VCaP (cell line): ENCODE measurements at regions not wholly inside any gene's neighbourhood (a gene's known extent, or its start where the extent isn't known, plus 50 kb on each side); places are given as distances from the start of the nearest gene placed in this dataset.

ENCODE experiments used
- H3K27ac ChIP-seq: fragments of 450-650 bp; 2 replicates; pipeline ENCODE4 v1.5.1; 2017
- TF ChIP-seq, protein P1 (sequence below): fragments of 450-650 bp; conservative IDR thresholded peaks from 2 replicates; pipeline ENCODE4 v1.5.1; 2017; ENCODE audit warnings: mild to moderate bottlenecking, moderate library complexity

DNA sequence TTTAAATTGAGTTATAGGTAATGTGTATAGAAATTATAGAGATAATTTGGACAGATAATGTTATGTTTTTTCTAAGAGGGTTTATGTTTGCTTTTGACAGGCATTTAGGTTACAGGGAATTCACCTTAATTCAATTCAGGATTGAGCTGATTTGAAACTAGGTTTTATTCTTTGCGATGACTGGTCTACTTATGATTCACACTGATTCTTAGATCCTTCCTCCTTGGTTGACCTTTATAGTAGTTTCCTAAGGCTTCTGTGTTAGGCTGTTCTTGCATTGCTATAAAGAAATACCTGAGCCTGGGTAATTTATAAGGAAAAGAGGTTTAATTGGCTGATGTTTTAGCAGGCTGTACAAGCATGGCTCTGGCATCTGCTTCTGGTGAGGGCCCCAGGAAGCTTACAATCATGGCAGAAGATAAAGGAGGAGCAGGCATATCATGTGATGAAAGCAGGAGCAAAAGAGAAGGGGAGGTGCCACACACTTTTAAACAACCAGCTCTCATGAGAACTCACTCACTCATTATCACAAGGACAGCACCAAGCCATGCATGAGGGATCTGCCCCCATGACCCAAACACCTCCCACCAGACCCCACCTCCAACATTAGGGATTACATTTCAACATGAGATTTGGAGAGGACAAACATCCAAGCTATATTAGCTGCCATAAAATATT lies 155.0 kb upstream of the SFRP2 start:
- no peak overlapping the region for H3K27ac ChIP-seq
- TF ChIP-seq, protein P1, sequence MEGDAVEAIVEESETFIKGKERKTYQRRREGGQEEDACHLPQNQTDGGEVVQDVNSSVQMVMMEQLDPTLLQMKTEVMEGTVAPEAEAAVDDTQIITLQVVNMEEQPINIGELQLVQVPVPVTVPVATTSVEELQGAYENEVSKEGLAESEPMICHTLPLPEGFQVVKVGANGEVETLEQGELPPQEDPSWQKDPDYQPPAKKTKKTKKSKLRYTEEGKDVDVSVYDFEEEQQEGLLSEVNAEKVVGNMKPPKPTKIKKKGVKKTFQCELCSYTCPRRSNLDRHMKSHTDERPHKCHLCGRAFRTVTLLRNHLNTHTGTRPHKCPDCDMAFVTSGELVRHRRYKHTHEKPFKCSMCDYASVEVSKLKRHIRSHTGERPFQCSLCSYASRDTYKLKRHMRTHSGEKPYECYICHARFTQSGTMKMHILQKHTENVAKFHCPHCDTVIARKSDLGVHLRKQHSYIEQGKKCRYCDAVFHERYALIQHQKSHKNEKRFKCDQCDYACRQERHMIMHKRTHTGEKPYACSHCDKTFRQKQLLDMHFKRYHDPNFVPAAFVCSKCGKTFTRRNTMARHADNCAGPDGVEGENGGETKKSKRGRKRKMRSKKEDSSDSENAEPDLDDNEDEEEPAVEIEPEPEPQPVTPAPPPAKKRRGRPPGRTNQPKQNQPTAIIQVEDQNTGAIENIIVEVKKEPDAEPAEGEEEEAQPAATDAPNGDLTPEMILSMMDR: no peak

- H3K27ac ChIP-seq: no peak overlapping the region
- TF ChIP-seq, protein P1: no peak
These were observed 152.0 kb upstream of the SFRP2 start for GRCh38 chr4:153940916-153941315.

DNA sequence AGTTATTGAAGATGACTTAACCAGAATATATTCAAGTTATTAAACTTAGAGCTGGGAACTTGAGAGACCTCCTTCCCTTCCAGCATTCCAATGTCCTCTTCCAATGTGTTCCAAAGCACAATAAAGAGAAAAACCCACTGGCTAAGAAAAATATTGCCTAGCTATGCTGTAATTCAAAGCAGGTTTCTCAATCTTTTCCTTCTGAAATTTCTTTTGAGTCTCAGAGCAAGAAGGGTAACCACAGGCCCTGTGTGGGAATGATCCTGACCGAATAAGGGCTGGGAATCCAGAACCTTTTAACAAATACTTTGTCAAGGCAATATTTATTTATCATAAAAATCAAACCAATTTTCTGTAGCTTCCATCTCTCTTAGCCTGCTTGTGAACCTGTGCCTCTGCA lies 150.7 kb upstream of the SFRP2 start:
- no peak overlapping the region for H3K27ac ChIP-seq
- TF ChIP-seq, protein P1: no peak

DNA sequence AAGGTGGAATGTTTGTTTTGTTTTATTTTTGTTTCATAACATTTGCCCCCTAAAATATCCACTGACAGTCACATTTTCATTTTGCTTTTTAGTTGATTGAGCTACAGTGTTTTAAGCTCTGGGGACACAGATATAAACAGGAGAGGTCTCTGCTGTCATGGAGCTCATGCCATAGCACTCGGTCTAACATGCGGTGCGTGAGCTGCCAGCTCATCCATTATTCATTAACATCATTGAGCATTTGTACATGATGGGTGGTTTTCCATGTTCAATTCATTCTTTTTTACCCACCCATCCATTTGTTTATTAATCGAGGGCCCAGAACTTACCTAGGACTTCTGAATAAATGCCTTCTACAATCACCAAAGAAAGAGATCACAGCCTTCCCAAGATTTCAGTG lies 150.1 kb upstream of the SFRP2 start:
- H3K27ac ChIP-seq: no peak overlapping the region
- TF ChIP-seq, protein P1: no peak

DNA sequence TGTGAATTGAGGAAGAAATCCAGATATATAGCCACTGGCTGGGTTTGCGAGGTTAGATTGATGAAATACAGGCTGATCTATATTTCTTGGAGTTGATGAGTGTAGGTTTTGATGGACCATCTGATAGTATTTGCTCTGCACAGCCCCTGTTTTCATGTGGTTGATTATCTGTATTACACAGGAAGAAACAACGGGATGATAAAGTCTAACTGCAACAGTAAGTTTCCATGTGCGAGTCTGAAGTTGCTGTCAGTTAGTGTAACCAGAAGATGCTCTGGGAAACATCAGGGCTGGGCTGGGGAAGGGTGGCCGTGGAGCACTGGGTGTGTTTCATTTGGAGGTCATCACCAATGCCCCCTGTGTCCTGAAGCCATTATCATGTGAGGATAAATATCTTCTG lies 148.4 kb upstream of the SFRP2 start:
- TF ChIP-seq, protein P1: no peak
- no peak overlapping the region for H3K27ac ChIP-seq

DNA sequence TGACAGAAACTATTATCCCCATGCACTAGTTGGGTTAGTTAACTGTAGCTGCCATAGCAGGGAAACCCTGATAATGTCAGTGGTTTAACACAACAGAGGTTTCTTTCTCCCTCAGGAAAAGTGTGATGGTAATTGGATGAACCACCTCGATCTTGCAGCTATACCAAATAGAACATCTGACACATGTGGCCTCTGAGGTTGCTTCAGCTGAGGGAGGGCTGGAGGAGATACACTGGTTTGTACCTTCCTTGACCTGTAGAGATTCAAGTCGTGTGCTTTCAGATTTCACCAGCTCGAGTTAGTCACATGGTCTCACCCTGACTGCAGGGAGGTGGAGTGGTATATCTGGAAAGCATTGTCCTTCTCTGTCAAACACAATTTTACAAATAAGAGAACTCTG lies 147.2 kb upstream of the SFRP2 start:
- no peak overlapping the region for H3K27ac ChIP-seq
- TF ChIP-seq, protein P1: no peak

DNA sequence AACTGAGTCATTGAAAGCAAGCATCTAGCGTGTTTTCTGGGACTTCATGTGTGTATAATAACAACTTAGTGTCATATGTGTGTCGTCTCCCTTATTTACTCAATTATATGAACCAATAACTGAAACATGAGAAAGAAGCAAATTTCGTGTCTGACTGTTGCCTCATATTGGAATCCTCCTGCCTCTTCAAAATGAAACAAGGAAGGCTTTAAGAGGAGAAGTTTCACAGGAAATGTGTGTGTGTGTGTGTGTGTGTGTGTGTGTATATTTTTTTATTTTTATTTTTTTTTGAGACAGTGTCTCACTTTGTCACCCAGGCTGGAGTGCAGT lies 145.8 kb upstream of the SFRP2 start:
- no peak overlapping the region for H3K27ac ChIP-seq
- TF ChIP-seq, protein P1: no peak
